ENCODE measurements at regions not wholly inside any gene's neighbourhood (a gene's known extent, or its start where the extent isn't known, plus 50 kb on each side); places are given as distances from the start of the nearest gene placed in this dataset.

DNA sequence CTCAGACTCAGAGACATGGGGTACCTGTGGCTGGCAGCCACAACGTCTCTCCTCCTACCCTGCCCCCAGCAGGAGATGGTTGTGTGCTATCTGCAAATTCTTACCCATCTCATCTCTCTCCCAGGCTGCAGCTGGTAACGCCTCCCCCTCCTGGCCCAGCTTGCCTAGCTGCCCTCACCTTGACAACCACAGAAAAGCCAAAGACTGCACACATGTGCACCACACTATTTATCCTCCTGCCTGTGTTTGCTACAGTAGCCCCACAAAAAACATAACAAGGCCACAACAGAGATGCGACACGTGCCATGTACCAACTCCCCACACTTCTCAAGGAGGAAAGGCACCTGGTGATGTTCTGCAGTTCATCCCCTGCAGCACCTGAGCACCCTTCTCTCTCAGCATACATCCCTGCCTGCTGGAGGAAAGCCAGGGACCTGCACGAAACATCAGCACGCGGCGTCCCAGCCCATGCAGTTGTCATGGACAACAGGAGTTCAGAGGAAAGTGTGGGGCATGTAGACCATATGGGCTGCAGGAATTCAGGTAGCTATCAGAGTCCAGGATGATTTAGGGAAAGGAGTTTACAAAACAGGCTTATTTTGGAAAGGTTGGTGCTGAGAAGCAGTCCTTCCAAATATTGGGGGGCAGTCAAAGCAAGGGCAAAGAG is 168.7 kb downstream of the C5orf15 start:
- TF ChIP-seq, protein P1, sequence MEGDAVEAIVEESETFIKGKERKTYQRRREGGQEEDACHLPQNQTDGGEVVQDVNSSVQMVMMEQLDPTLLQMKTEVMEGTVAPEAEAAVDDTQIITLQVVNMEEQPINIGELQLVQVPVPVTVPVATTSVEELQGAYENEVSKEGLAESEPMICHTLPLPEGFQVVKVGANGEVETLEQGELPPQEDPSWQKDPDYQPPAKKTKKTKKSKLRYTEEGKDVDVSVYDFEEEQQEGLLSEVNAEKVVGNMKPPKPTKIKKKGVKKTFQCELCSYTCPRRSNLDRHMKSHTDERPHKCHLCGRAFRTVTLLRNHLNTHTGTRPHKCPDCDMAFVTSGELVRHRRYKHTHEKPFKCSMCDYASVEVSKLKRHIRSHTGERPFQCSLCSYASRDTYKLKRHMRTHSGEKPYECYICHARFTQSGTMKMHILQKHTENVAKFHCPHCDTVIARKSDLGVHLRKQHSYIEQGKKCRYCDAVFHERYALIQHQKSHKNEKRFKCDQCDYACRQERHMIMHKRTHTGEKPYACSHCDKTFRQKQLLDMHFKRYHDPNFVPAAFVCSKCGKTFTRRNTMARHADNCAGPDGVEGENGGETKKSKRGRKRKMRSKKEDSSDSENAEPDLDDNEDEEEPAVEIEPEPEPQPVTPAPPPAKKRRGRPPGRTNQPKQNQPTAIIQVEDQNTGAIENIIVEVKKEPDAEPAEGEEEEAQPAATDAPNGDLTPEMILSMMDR (optimal IDR thresholded peaks at IDR 0.05 in 1 of 3, IDR thresholded peaks at IDR 0.05 in 1 of 3, conservative IDR thresholded peaks at IDR 0.05 in 1 of 3; ENCODE audit: extremely low read depth in 1 of 3, insufficient read depth in 2 of 3, low read length in 3 of 3): no peak
- TF ChIP-seq EZH2 (IDR thresholded peaks at IDR 0.05; ENCODE audit: low read length): no peak
